ENCODE measurements at regions not wholly inside any gene's neighbourhood (a gene's known extent, or its start where the extent isn't known, plus 50 kb on each side); places are given as distances from the start of the nearest gene placed in this dataset.

DNA sequence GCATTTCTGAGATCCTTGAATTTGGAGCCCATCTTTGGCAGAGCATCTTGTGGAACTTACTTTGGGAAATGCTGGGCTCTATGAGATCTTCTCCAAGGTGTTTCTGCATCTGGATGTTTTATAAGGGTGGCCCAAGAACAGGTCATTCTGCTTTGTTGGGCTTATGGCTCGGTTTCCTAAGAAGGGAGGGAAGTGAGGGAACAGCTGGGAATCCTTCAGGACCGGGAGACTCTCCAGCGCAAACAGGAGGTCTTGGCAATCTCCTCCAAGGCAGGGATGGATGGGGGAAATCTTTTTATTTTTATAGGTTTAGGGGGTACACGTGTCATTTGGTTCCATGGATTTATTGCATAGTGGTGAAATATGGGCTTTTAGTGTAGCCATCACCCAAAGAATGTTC lies 54.7 kb downstream of the IRX3 start:
- H3K4me3 ChIP-seq (ENCODE audit: low read length): no peak overlapping the region
- no peak for DNase-seq (ENCODE audit: low read depth)
- TF ChIP-seq, protein P1, sequence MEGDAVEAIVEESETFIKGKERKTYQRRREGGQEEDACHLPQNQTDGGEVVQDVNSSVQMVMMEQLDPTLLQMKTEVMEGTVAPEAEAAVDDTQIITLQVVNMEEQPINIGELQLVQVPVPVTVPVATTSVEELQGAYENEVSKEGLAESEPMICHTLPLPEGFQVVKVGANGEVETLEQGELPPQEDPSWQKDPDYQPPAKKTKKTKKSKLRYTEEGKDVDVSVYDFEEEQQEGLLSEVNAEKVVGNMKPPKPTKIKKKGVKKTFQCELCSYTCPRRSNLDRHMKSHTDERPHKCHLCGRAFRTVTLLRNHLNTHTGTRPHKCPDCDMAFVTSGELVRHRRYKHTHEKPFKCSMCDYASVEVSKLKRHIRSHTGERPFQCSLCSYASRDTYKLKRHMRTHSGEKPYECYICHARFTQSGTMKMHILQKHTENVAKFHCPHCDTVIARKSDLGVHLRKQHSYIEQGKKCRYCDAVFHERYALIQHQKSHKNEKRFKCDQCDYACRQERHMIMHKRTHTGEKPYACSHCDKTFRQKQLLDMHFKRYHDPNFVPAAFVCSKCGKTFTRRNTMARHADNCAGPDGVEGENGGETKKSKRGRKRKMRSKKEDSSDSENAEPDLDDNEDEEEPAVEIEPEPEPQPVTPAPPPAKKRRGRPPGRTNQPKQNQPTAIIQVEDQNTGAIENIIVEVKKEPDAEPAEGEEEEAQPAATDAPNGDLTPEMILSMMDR (IDR thresholded peaks at IDR 0.05; ENCODE audit: insufficient read depth, low read depth, low read length, missing control alignments): no peak

DNA sequence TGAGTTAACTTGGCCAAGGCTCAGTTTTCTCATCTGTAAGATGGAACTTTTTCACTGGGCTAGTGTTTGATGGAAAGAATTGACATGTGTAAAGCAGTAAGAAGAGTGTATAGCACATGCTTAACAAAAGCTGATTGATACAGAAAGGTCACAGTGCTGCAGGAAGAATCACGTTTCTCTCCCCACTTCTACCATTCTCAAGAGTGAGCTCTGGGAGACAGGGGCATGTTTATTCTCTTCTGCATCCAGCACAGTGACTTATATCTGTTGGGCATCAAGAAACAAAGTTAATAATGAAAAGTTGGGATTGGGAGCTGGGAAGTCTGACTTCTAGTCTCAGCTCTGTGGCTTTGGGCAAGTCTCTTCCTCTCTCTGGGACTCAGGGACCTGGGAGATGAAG lies 55.3 kb downstream of the IRX3 start:
- TF ChIP-seq, protein P1 (IDR thresholded peaks at IDR 0.05; ENCODE audit: insufficient read depth, low read depth, low read length, missing control alignments): no peak
- no peak for DNase-seq (ENCODE audit: low read depth)

DNA sequence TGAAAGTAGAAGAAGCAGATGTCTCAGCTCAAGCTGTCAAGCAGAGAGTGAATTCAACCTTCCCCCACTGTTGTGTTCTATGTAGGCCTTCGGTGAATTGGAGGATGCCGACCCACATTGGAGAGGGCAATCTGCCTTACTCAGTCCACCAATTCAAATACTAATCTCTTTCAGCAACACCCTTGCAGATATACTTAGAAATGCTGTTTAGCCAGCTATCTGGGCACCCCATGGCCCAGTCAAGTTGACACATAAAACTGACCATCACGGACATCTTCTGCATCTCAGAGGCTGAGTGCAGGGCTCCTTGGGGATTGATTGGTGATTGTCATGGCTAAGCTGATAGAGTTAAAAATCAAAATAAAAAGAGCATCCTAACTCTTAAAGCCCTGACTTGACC lies 58.3 kb downstream of the IRX3 start:
- DNase-seq (ENCODE audit: low read depth): no peak
- no peak overlapping the region for H3K4me3 ChIP-seq (ENCODE audit: low read length)
- TF ChIP-seq, protein P1 (IDR thresholded peaks at IDR 0.05; ENCODE audit: insufficient read depth, low read depth, low read length, missing control alignments): no peak

More for the DNA sequence above, 55.3 kb downstream of the IRX3 start:
- no peak overlapping the region for H3K4me3 ChIP-seq (ENCODE audit: low read length)

DNA sequence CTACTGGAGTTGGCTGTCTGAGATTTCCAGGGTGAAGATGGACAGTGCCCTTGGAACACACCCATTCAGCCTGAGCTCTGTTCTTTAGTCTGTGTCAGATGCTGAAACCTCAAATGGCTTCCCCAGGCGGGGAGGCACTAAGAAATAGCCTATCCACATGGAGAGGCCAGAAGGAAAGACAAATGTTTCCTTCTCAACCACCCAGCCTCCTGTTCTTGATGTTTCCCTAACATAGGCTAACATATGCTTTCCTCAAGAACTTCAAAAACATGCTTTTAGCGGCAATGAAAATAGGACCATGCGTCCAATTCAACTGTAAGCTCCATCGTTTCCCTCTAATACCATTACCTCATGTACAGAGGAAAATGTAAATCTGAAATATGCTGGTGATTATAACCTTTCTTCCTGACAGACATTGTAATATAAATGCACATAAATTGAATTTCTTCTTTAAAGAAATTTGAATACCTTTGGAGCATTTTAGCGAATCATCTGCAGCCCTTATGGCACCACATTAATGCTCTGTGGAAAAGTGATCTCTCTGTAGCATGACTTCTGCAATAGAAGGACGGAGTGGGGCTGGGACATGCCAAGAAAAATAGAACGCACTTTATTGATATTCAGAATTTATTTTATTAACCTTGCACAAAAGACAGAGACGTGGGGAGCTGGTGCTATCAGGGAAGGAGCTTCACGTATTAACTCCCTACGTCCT lies 60.1 kb downstream of the IRX3 start:
- no peak overlapping the region for H3K4me3 ChIP-seq (ENCODE audit: low read length)
- DNase-seq (ENCODE audit: low read depth): no peak
- TF ChIP-seq, protein P1 (IDR thresholded peaks at IDR 0.05; ENCODE audit: insufficient read depth, low read depth, low read length, missing control alignments): no peak

DNA sequence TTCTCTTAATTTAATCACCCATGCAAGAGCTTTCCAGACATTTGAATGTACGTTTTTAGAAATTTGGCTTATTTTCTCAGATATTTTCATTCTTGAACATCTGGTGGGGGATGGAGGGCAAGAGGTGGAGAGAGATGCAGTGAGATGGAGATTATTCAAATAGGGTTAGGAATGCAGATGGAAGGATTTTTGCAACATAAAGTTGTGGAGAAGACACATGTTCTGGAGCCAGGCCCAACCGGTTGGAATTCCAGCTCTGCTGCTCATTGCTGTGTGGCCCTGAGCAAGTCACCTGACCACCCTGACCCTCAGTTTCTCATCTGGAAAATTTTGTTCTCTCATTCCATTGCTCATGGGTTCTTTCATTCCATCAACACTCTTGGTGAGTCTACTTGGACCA lies 66.9 kb downstream of the IRX3 start:
- TF ChIP-seq, protein P1 (IDR thresholded peaks at IDR 0.05; ENCODE audit: insufficient read depth, low read depth, low read length, missing control alignments): no peak
- no peak overlapping the region for H3K4me3 ChIP-seq (ENCODE audit: low read length)
- no peak for DNase-seq (ENCODE audit: low read depth)

DNA sequence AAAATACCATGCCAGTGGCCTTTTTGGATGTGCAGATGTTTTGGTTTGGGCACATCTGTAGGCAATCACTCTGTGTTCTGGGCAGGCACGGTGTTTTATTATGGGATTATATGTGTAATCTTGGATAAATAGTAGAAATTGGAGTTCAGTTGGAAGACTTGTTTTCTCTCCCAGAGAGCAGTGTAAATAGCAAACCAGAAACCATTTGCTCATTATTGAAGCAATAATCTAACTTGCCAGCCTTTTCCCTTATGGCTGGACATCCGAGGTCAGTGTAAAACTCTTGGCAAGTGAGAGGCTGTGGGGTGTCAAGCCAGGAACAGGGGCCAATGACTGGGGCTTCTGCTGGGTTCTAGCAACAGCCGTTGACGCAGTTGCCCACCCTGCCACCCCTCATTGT lies 69.9 kb downstream of the IRX3 start:
- TF ChIP-seq, protein P1 (IDR thresholded peaks at IDR 0.05; ENCODE audit: insufficient read depth, low read depth, low read length, missing control alignments): no peak
- no peak for DNase-seq (ENCODE audit: low read depth)

DNA sequence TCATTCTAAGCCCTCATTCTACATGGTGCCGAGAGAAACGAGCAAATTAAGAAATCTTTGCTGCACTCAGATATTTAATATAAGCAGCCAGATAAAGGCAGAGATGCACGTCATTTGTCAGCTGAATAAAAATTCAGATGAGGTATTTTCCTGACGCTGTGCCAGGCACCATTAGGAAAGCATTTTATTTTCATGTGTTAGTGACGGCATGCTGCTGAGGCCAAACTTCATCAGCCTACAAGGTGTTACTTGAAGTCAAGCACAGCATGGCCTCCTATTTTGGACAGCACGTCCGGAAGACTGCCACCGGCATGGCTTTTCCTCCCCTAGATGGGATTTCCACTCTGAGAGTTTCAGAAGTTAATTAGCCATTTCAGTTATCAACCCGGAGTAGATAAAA lies 70.3 kb downstream of the IRX3 start:
- no peak for DNase-seq (ENCODE audit: low read depth)
- TF ChIP-seq, protein P1 (IDR thresholded peaks at IDR 0.05; ENCODE audit: insufficient read depth, low read depth, low read length, missing control alignments): no peak
- no peak overlapping the region for H3K4me3 ChIP-seq (ENCODE audit: low read length)

More for the DNA sequence above, 69.9 kb downstream of the IRX3 start:
- H3K4me3 ChIP-seq (ENCODE audit: low read length): no peak overlapping the region
